Glomerular visceral epithelial cell (primary cell): ENCODE measurements at regions not wholly inside any gene's neighbourhood (a gene's known extent, or its start where the extent isn't known, plus 50 kb on each side); places are given as distances from the start of the nearest gene placed in this dataset.
"Not testable (repeated sequence)": the region's sequence is repeated elsewhere in the genome, so short reads cannot be mapped to it uniquely, and the experiment has no call there.

Experiments
- DNase-seq: peaks from one replicate; pipeline ENCODE4 v3.0.0-alpha.2; 2016; ENCODE audit errors: extremely low spot score

GRCh38 chr9:29965834-29966233 lies 2392.6 kb upstream of the C9orf72 start:
- no peak for DNase-seq

DNA sequence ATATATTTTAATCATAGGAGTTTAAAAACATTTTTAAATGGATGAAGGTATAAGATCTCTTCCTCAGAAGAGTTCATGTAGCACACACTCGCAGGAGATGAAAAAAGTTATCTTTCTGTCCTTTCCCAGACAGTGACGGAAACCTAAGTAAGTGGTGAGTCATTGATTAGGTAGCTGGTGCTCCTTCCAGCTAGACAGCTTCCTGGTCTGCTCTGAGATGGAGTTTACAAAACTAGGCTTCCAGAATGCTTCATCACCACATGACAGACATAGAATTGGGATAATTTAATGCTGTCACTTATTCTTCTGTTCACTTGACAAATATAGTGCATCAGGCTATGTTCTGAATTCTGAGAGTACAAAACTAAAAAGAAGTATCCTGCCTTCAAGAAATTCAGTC lies 2393.0 kb upstream of the C9orf72 start:
- DNase-seq, result peak; percentile 65

GRCh38 chr9:29968831-29969230 lies 2395.6 kb upstream of the C9orf72 start:
- DNase-seq, result no peak

- no peak for DNase-seq
Measured at GRCh38 chr9:29969408-29969807, 2396.1 kb upstream of the C9orf72 start.

- DNase-seq, result no peak
Measured at GRCh38 chr9:29969856-29970647, 2396.8 kb upstream of the C9orf72 start.

DNA sequence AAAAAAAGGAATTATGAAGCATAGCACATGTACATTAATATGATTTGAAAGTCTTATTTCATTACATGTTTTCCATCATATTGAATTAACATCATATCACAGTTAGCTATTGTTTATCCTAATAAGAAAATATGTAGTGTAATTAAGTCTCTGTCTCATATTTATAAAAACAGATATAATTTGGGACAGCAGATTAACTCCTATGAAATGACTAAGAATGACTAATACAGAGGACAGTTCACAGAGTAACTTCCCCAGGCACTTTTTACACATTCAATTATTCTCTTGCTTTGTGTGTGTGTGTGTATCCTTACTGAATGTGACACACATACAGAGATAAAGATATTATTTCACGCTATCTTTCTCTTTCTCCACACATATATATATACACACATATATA lies 2400.9 kb upstream of the C9orf72 start:
- DNase-seq, result no peak

GRCh38 chr9:29976981-29977380 lies 2403.7 kb upstream of the C9orf72 start:
- no peak for DNase-seq

DNA sequence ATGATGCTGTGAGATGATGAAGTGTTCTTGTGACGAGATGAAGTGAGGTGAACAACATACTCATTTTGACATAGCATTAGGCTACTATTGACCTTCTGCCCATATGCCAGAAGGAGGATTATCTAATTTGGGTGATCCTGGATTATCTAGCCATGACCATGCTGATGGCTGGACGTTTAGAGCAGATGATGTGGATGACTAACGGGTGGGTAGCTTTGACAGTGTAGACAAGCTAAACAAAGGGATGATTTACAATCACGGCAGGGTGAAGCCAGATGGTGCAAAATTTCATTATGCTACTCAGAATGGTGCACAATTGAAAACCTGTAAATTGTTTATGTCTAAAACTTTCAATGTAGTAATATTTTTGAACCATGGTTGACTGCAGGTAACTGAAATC lies 2403.4 kb upstream of the ACO1 start:
- no peak for DNase-seq

GRCh38 chr9:29999645-30000044 lies 2384.8 kb upstream of the ACO1 start:
- DNase-seq, result no peak

GRCh38 chr9:30010691-30011090 lies 2373.8 kb upstream of the ACO1 start:
- no peak for DNase-seq

GRCh38 chr9:30012622-30013021 lies 2371.8 kb upstream of the ACO1 start:
- no peak for DNase-seq

DNA sequence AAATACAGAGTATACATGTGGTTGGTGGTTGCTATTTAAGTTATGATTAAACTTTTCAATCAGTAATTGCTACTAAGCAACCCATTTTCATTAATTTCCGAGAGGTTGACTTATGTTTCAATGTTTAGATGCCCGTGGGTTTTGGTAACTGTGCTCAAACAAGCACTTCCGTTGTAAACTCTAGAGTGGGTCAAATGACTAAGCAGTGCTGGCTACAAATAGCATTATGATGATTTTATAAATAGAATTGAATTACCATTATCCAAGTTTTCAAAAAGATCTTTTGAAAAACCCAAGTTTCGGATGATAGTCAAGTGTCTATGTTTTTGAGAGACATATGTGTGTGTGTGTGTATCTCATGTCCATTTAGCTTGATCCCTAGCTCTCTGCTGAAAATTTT lies 2369.4 kb upstream of the ACO1 start:
- DNase-seq, result no peak

- DNase-seq, result no peak
Measured at GRCh38 chr9:30020161-30020560, 2364.3 kb upstream of the ACO1 start.

DNA sequence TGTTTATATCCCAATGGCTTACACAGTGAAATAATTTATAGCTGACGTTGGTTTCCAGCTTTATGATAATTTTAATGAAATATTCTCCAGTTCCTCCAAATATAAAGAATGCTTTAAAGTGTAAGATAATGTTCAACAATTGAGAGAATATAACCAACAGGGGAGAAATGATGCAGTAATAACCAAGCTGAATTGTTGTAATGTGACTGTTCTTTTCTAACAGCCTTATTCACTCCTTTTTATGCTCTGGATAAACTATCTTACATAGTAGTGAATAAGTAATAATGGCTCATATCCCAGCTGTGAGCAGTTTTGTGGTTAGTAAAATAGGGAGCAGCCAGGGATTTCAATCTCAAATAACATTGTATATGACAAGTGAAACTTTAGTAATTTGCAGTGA lies 2348.7 kb upstream of the ACO1 start:
- DNase-seq, result no peak

DNA sequence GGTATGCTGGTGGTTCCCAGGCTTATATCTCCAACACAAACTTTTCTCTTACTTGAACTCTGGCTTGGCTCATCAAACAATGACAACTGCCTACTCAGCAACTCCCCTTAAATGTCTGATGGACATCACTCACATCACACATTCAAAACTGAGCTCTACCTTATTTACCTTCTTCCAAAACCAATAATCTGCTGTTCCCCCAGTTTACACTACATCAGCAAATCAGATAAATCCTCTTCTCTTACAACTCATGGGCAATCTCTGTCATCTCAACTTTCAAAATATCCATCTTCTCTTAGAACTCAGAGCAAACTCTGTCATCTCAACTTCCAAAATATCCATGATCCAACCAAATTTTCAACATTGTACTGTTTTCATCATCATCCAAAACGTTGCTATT lies 2347.9 kb upstream of the ACO1 start:
- no peak for DNase-seq

- DNase-seq, result peak; percentile 2
Measured at GRCh38 chr9:30039712-30040111, 2344.7 kb upstream of the ACO1 start.

DNA sequence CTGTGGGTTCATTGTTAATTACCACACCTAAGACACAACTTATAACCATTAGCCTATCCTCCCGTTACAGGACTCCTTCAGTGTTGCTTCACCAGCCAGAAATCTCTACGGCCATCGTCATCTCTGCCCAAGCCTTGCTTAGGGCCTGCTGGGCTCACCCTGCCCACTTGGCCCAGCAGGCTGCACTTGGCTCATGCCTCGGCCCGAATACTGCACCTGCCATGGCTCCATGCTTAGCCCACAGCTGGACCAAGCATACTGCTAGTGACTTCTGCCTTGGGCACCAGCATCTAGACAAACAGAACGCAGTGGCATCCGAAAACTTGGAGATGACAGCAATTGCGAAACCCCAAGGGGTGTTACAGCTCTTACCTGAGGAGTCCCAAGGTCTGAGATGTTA lies 2336.0 kb upstream of the ACO1 start:
- no peak for DNase-seq

DNA sequence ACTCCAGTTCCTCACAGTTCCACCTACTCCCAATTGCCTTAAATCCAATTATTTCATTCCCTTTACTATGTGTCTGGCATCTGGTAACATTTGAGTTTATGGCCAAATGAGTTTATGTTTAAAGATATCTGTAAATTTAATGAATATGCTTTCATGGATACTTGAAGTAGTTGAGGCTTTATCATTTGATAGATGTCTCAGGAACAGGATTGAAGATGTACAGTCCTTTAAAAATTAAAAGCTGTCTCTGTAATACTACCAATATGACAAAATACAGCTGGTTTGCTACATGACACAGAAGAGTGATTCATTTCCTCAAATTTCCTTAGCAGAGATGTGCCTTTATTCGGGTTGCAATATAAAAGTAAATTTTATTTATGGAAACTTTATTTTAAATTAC lies 2326.0 kb upstream of the ACO1 start:
- no peak for DNase-seq

DNA sequence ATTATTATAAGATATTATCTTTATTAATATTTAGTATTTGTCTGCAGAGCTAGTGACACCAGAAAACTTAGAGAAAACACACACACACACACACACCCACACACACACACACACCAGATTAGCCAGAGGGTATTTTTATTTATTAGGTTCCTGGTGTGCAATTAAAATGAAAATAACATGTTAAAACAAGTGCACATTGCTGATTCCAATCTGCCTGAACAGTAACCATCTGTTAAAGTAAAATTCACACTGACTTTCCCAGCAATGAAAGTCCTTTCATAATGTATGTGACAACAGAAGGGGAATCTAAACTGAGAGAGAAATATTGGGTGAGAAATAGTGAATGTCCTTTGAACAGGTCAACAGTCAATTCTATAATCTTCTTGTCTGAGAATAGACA lies 2323.5 kb upstream of the ACO1 start:
- no peak for DNase-seq

DNA sequence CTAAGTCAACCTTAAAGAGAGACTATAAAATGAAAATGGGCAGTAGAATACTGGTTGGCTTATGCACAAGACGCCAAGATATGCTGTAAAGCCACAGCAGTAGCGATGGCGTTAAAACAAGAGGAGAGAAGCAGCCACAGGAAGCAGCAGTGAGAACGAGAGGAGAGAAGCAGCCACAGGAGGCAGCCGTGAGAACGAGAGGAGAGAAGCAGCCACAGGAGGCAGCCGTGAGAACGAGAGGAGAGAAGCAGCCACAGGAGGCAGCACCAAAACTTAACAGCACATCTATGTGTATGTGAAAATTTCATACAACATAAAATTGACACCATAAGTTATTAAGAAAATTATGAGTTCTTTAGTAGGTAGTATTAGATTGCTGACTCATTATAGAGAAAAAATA lies 2318.6 kb upstream of the ACO1 start:
- no peak for DNase-seq

DNA sequence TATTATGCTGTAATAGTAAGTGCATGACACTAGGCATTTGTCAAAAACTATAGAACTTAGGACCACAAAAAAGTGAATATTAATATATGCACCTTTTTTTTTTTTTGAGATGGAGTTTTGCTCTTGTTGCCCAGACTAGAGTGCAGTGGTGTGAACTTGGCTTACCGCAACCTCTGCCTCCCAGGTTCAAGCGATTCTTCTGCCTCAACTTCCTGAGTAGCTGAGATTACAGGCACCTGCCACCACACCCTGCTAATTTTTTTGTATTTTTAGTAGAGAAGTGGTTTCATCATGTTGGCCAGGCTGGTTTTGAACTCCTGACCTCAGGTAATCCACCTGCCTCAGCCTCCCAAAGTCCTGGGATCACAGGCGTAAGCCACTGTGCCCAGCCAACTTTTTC lies 2315.2 kb upstream of the ACO1 start:
- DNase-seq, result not testable (repeated sequence)

DNA sequence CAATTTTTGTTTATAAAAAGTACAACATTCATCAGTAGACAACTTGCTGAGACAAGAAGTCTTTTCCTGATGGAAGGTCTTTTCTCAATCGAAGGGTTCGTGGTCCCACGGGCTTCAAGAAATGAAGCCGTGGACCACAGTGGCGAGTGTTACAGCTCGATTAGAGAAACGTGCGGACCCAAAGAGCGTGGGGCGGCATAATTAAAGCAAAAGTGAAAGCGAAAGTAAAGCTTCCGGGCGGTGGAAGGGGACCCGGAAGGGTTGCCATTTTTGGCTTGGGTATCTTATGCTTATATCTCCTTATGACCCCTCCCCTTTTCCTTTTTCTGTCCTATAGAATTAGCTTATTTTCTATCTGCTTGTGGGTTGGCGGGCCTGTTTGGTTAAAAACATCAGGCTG lies 2309.4 kb upstream of the ACO1 start:
- DNase-seq, result no peak

- peak; percentile 70 for DNase-seq
Measured at GRCh38 chr9:30075451-30076199, 2308.8 kb upstream of the ACO1 start.
